Kidney (tissue), 13 donors: ENCODE measurements at regions not wholly inside any gene's neighbourhood (a gene's known extent, or its start where the extent isn't known, plus 50 kb on each side); places are given as distances from the start of the nearest gene placed in this dataset.

Experiments used
- DNase-seq, 5 donors: peaks; one replicate each; pipeline ENCODE4 v3.0.0-alpha.2; 2013 to 2020
- FAIRE-seq: peaks from 2 replicates; lab custom pipeline; 2012; peaks lifted over from hg19 to GRCh38; lab: Jason Lieb, UNC
- H3K27ac ChIP-seq, 2 donors: one replicate each; pipeline ENCODE4 v1.7.0; 2013; ENCODE audit warnings: low read depth in 2 of 2, low read length in 2 of 2, inconsistent platforms in 1 of 2
- H3K27me3 ChIP-seq: one replicate; pipeline ENCODE4 v1.7.1; 2013; ENCODE audit warnings: low read length, inconsistent platforms; ENCODE audit not compliant: control insufficient read depth, insufficient read depth
- H3K36me3 ChIP-seq, 3 donors: one replicate each; pipeline versions ENCODE4 v1.7.0 to v1.7.1; 2013; ENCODE audit warnings: low read length in 3 of 3, control low read depth in 1 of 3, inconsistent platforms in 1 of 3; ENCODE audit not compliant: insufficient read depth in 3 of 3, control insufficient read depth in 2 of 3
- H3K4me1 ChIP-seq, 3 donors: one replicate each; pipeline versions ENCODE4 v1.7.0 to v1.7.1; 2013; ENCODE audit warnings: low read length in 3 of 3, inconsistent platforms in 1 of 3, low read depth in 1 of 3; ENCODE audit not compliant: control insufficient read depth in 2 of 3, insufficient read depth in 2 of 3
- H3K4me3 ChIP-seq, 3 donors: one replicate each; pipeline versions ENCODE4 v1.7.0 to v1.8.1; 2013; ENCODE audit warnings: low read length in 3 of 3, control low read depth in 1 of 3, inconsistent platforms in 1 of 3
- H3K9ac ChIP-seq, 3 donors: one replicate each; pipeline versions ENCODE4 v1.7.0 to v1.7.1; 2013; ENCODE audit warnings: low read length in 3 of 3, control low read depth in 1 of 3, inconsistent platforms in 1 of 3
- H3K9me3 ChIP-seq, 3 donors: one replicate each; pipeline versions ENCODE4 v1.7.0 to v1.7.1; 2013; ENCODE audit warnings: low read length in 3 of 3, control low read depth in 1 of 3, inconsistent platforms in 1 of 3; ENCODE audit not compliant: control insufficient read depth in 2 of 3, insufficient read depth in 1 of 3
- CTCF ChIP-seq: IDR thresholded peaks from 3 replicates; pipeline ENCODE4 v1.5.1; 2012; ENCODE audit warnings: mild to moderate bottlenecking, moderate library complexity, borderline replicate concordance; ENCODE audit not compliant: insufficient read depth; ENCODE audit errors: extremely low read depth
- intact Hi-C: fragments of 100-400 bp; cut with DNase I; formaldehyde crosslinking; loops from one replicate; pipeline ENCODE4 v1.11.1; 2022
- donor health status: control.
- donor health status: control.
- donor health status: control.
- donor health status: control.
- donor health status: control.
- donor health status: DM: yes; HTN: yes; CAD: no.
- donor health status: Normal renal cell carcinoma (clear cell type).

GRCh38 chr1:219670426-219671149 is 57.7 kb upstream of the ZC3H11B start:
- no peak for FAIRE-seq
- no peak for TF ChIP-seq CTCF
- peak in 1 of 5 donors; percentile 24 for DNase-seq

GRCh38 chr1:219669556-219669955 is 56.7 kb upstream of the ZC3H11B start:
- Histone ChIP-seq H3K27me3 (no peaks in the 10 kb centered on the region), H3K4me1 (no peaks in the 10 kb centered on the region), H3K9me3 (no peaks in the 10 kb centered on the region), H3K4me3 (no peak overlapping the region), H3K36me3 (no peaks in the 10 kb centered on the region), H3K27ac (no peak overlapping the region), H3K9ac (no peak overlapping the region)
- DNase-seq (no peak), FAIRE-seq (no peak)
- no peak for TF ChIP-seq CTCF
- intact Hi-C loops: no loop called here

More at GRCh38 chr1:219670426-219671149, 57.7 kb upstream of the ZC3H11B start:
- Histone ChIP-seq H3K36me3 (no peaks in the 10 kb centered on the region), H3K9ac (no peak overlapping the region), H3K4me3 (no peak overlapping the region), H3K9me3 (no peaks in the 10 kb centered on the region), H3K27ac (peak overlapping the region in 1 of 2 donors; percentile 20), H3K4me1 (no peaks in the 10 kb centered on the region), H3K27me3 (no peaks in the 10 kb centered on the region)
- intact Hi-C loops: no loop called here

- H3K4me3 ChIP-seq: no peak overlapping the region
- TF ChIP-seq CTCF: no peak
- intact Hi-C loops: no loop called here
- FAIRE-seq (no peak), DNase-seq (peak in 2 of 5 donors; percentile 7)
- H3K9me3 ChIP-seq: no peaks in the 10 kb centered on the region
- H3K27me3 ChIP-seq: no peaks in the 10 kb centered on the region
- no peaks in the 10 kb centered on the region for H3K4me1 ChIP-seq
- no peak overlapping the region for H3K27ac ChIP-seq
- H3K36me3 ChIP-seq: no peaks in the 10 kb centered on the region
- H3K9ac ChIP-seq: no peak overlapping the region
These were observed 56.1 kb upstream of the ZC3H11B start for GRCh38 chr1:219669042-219669441.
